ENCODE measurements at regions not wholly inside any gene's neighbourhood (a gene's known extent, or its start where the extent isn't known, plus 50 kb on each side); places are given as distances from the start of the nearest gene placed in this dataset.

DNA sequence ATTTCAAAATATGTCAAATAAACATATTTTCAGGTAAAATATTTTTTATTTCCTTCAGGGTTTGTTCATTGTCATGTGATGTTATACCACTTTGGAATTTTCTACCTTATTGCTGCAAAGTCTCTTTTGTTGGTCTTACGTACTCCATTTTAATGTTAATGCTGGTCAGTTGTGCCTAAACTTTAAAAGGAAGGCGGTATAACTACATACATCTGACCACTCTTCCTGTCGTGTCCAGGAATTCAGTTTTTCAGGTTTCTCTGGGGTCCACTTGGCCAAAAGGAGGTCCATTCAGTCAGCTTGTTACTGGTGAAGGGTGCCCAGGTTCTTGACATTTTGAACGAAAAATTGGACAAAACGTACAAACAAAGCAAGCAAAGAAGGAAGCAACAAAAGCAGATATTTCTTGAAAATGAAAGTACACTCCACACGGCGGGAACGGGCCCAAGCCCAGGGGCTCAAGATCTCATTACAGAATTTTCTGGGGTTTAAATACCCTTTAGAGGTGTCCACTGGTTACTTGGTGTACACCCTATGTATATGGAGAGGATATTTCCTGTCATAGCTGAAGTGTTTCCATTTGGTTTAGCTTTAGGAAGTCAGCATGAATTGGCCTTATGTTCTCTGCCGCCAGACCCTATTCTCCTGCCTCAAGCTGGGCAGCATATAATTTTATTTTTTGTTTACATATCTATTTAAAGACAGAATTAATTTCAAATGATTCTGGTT is 471.7 kb upstream of the CDH7 start:
- Histone ChIP-seq H3K36me3 (no peaks in the 10 kb centered on the region), H3K4me1 (no peaks in the 10 kb centered on the region), H3K27ac (no peak overlapping the region), H3K9me3 (no peaks in the 10 kb centered on the region), H3K4me3 (no peak overlapping the region), H3K27me3 (no peaks in the 10 kb centered on the region)
- no peak for DNase-seq
- intact Hi-C loops (cut with DNase I; ENCODE audit: low total_unique reads) = no loop called here
- TF ChIP-seq, protein P1, sequence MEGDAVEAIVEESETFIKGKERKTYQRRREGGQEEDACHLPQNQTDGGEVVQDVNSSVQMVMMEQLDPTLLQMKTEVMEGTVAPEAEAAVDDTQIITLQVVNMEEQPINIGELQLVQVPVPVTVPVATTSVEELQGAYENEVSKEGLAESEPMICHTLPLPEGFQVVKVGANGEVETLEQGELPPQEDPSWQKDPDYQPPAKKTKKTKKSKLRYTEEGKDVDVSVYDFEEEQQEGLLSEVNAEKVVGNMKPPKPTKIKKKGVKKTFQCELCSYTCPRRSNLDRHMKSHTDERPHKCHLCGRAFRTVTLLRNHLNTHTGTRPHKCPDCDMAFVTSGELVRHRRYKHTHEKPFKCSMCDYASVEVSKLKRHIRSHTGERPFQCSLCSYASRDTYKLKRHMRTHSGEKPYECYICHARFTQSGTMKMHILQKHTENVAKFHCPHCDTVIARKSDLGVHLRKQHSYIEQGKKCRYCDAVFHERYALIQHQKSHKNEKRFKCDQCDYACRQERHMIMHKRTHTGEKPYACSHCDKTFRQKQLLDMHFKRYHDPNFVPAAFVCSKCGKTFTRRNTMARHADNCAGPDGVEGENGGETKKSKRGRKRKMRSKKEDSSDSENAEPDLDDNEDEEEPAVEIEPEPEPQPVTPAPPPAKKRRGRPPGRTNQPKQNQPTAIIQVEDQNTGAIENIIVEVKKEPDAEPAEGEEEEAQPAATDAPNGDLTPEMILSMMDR (IDR thresholded peaks at IDR 0.05) = no peak
- TF ChIP-seq POLR2A (IDR thresholded peaks at IDR 0.05) = no peak

DNA sequence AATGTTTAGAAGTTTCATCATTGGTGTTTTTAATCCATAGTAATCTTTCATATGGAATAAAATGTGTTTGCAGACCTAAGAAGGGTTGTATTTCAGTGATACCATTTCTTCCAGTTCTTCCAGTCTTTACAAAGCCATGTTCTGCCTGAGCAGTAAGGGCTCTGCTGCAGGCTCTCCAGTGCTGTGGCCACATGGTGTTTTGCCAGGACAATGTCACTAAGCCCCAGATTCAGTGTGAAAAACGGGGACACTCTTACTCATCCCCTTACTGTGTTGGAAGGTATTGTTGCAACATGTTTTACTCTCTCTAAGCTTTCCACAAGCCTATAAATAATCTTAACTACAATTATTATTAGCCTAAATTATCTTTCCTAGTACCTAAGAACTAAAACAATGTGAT is 481.4 kb upstream of the CDH7 start:
- Histone ChIP-seq H3K4me1 (no peaks in the 10 kb centered on the region), H3K9me3 (no peaks in the 10 kb centered on the region), H3K4me3 (no peak overlapping the region), H3K27ac (no peak overlapping the region), H3K36me3 (no peaks in the 10 kb centered on the region), H3K27me3 (no peaks in the 10 kb centered on the region)
- no peak for TF ChIP-seq POLR2A (IDR thresholded peaks at IDR 0.05)
- TF ChIP-seq, protein P1 (IDR thresholded peaks at IDR 0.05) = no peak
- no peak for DNase-seq
- intact Hi-C loops (cut with DNase I; ENCODE audit: low total_unique reads) = no loop called here

DNA sequence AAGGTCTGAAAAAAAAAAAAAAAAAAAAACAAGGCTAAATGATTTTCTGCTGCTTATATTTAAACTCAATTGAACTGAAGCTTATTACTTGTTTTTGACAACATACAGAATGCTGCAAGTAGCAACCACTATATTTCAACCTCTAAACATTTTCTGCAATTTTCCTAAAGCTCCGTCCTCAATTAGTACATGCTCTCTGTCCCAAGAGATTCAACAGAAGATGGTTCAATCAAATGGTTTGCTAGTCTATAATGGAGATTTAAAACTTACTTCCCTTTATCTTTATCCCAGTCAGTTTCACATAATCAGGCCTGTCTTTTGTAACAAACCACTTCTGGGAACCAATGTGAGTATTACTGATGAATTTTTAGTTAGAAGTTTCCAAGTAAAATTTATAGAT is 485.1 kb upstream of the CDH7 start:
- H3K9me3 ChIP-seq = no peaks in the 10 kb centered on the region
- no peak for TF ChIP-seq POLR2A (IDR thresholded peaks at IDR 0.05)
- TF ChIP-seq, protein P1 (IDR thresholded peaks at IDR 0.05) = no peak

DNA sequence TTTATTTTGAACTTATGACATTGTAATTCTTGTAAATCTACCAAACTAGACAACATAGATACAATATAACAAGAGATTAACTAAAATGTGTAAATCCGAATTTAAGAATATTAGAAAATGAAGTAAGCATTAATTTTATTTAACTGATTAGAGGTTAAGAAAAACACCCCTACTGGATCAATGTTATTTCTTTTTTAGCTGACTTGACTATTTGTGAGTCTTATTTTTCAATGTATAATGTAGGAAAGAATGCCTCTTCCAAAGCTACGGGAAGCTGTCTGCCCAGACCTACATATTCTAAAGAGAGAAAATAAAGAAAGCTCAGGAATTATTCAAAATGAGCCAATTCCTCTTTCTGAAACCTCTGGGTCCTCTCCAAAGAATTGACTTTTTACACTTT is 490.8 kb upstream of the CDH7 start:
- intact Hi-C loops (cut with DNase I; ENCODE audit: low total_unique reads) = no loop called here
- Histone ChIP-seq H3K27me3 (no peaks in the 10 kb centered on the region), H3K4me3 (no peak overlapping the region), H3K9me3 (no peaks in the 10 kb centered on the region), H3K27ac (no peak overlapping the region), H3K4me1 (no peaks in the 10 kb centered on the region), H3K36me3 (no peaks in the 10 kb centered on the region)
- no peak for DNase-seq
- TF ChIP-seq POLR2A (IDR thresholded peaks at IDR 0.05) = no peak
- TF ChIP-seq, protein P1 (IDR thresholded peaks at IDR 0.05) = no peak

More for the DNA sequence above, 485.1 kb upstream of the CDH7 start:
- Histone ChIP-seq H3K4me1 (no peaks in the 10 kb centered on the region), H3K4me3 (no peak overlapping the region), H3K27ac (no peak overlapping the region), H3K27me3 (no peaks in the 10 kb centered on the region), H3K36me3 (no peaks in the 10 kb centered on the region)
- intact Hi-C loops (cut with DNase I; ENCODE audit: low total_unique reads) = no loop called here
- no peak for DNase-seq

DNA sequence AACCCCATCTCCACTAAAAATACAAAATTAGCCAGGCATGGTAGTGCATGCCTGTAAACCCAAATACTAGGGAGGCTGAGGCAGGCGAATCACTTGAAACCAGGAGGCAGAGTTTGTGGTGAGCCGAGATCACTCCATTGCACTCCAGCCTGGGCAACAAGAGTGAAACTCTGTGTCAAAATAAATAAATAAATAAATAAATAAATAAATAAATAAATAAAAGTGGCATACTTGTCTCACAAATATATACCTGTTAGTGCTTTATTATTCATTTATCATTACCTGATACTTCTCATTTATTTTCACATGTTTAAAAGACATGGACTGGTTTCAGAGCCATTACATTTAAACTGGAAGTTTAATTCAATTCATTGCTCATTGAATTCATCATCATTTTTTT is 491.4 kb upstream of the CDH7 start:
- Histone ChIP-seq H3K4me1 (no peaks in the 10 kb centered on the region), H3K4me3 (no peak overlapping the region), H3K36me3 (no peaks in the 10 kb centered on the region), H3K27ac (no peak overlapping the region), H3K9me3 (no peaks in the 10 kb centered on the region), H3K27me3 (no peaks in the 10 kb centered on the region)
- DNase-seq = no peak
- intact Hi-C loops (cut with DNase I; ENCODE audit: low total_unique reads) = no loop called here
- TF ChIP-seq POLR2A (IDR thresholded peaks at IDR 0.05) = no peak
- TF ChIP-seq, protein P1 (IDR thresholded peaks at IDR 0.05) = no peak
